GM19324 (cell line): ENCODE measurements at regions not wholly inside any gene's neighbourhood (a gene's known extent, or its start where the extent isn't known, plus 50 kb on each side); places are given as distances from the start of the nearest gene placed in this dataset.
"Not testable (repeated sequence)": the region's sequence is repeated elsewhere in the genome, so short reads cannot be mapped to it uniquely, and the experiment has no call there.

Experiments used
- ATAC-seq: cut with Tn5 transposase; IDR thresholded peaks from one replicate; pipeline ENCODE4 v1.9.1; 2021; ENCODE audit warnings: mild to moderate bottlenecking, moderate library complexity; ENCODE audit not compliant: unreplicated experiment, low FRiP score

- no peak for ATAC-seq
Measured at GRCh38 chr2:140178234-140178633, 1398.0 kb upstream of the NXPH2 start.

DNA sequence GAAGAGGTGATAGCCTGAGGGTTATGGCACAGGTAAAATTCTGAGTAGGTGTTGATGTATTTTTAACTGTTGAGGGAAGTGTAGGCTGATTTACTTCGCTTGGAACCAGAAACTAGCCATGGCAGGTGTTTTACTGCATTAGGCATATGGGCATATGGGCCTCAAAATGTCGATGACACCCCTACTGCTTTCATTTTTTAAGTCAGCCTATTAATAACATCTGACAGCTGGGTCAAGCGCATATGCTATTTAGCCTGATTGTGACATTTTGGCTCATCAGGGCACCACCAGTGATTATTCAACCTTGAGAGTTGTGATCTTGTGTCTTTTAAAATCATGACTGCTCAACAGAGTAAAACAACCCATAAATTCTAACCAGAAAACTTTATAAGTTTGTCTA, 1396.9 kb upstream of the NXPH2 start:
- no peak for ATAC-seq

DNA sequence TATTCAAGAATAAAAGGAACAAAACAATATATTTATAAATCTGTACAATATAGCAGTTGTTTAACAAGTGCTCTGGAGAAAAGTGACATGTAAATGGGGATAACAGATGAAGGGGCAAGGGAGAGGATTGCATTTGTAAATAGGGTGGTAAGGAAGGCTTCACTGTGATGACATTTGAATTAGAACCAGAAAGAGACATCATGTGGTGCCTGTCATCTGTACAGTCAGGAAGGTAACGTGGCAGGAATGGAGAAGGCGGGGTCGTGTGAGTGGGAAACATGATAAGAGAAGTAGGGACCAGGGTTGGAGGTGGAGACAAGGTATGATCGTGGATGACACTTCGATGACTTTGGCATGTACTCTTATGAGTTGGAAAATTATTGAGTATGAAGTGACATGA, 1393.6 kb upstream of the NXPH2 start:
- no peak for ATAC-seq

GRCh38 chr2:140164449-140164848, 1384.3 kb upstream of the NXPH2 start:
- no peak for ATAC-seq

DNA sequence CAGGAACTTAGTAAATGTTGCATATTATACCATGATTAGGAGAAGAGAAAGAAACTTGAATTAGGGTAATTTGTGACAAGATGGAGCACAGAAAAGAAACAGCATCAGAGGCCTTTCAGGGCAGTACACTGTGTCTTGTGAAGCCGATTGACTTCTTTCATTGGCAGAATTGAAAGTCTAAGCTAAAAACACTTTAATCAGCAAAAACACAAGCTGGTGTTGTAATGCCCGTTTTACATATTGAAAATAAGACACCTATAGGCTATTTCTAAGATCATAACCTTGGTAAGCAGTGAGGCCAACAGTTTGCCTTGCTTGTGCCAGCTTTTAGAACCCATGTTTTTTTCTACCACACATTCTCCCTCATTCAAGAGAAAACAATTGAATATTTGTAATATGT, 1378.1 kb upstream of the NXPH2 start:
- ATAC-seq, result no peak

- no peak for ATAC-seq
Measured at GRCh38 chr2:140157816-140158215, 1377.6 kb upstream of the NXPH2 start.

DNA sequence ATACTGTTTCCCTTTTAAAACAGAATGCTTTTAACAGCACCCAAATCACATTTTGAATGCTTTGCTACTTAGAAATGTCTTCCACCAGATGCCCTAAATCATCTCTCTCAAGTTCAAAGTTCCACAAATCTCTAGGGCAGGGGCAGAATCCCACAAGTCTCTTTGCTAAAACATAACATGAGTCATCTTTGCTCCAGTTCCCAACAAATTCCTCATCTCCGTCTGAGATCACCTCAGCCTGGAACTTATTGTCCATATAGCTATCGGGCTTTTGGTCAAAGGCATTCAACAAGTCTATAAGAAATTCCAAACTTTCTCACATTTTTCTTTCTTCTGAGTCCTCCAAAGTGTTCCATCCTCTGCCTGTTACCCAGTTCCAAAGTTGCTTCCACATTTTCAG, 1374.5 kb upstream of the NXPH2 start:
- no peak for ATAC-seq

- no peak for ATAC-seq
Measured at GRCh38 chr2:140154271-140154670, 1374.1 kb upstream of the NXPH2 start.

DNA sequence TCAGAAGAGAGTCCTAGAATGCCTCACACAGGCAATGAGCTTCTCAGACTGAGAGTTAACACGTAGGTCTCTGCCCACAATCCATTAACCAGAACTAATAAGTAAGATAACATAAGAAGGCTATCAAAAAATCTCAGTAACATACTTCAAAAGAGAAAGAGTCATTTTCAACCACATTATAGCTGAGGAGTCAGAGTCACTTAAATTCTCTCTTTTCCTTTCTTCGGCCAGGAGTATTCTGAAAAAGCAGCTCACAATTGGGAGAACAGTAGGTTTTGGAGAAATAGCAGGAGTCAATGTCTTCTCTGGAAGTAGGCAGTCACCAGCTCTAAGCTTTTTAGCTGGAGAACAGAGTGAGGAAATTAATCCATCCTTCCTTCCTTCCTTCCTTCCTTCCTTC, 1364.4 kb upstream of the NXPH2 start:
- no peak for ATAC-seq

DNA sequence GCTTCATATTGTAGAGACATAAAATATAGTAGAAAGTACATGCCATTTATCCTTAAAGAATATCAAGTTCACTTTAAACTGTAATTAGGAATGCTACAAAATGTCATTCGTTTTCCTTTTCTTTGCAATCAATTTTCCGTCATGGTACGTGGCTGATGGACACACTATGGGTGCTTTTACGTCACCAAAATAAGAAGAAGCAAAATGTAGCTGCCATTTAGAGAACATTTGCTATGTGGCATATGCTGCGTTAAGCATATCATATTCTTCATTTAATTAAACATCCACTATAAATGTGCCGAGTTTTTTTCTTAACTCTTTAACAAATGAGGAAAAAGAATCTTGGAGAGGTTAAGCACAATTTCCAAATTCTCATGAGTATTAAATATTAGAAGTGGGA, 1358.5 kb upstream of the NXPH2 start:
- ATAC-seq, result no peak

DNA sequence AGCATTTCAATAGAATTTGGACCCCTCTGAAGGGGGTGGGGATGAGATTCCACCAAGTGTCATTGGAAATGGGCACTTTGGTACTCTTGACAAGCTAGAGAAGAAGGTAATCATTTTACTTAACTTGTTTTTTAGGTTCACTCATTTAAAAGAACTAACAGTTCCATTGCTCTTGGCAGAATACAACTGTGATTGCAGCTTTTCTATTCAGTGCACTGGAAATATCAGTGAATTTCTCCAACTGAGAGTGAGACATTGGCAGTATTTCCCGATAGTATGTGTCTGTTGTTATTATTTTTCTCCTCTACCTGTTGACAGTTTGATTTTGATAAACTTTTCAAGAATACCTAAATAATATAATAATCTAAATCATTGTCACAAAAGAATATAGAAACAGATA, 1356.7 kb upstream of the NXPH2 start:
- ATAC-seq, result no peak

DNA sequence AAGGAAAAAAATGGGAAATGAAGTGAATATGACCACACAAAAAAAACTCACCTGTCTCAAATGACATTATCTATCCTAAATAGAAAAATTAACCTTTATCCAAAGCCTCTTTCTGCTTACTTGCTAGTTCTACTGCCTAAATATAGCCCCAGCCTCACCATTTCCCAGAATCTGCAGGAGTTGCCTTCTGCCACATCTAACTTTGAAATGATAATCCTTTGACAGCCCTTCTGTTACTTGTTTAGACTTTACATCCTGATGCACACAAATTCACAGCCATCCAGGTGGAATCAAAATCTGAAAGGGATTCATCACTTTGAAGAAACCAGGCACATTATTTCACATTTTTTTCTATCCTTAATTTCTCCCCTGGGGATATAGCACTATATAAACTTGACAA, 1356.2 kb upstream of the NXPH2 start:
- ATAC-seq, result no peak

DNA sequence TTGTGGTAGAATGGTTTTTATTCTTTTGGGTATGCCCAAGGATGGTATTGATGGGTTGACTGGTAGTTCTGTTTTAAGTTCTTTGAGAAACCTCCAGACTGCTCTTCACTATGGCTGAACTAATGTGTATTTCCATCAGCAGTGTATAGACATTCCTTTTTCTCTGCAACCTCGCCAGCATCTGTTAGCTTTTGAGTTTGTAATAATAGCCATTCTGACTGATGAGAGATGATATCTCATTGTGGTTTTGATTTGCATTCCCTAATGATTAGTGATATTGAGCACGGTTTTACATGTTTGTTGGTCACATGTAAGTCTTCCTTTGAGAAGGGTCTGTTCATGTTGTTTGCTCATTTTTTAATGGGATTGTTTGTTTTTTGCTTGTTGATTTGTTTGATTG, 1348.7 kb upstream of the NXPH2 start:
- no peak for ATAC-seq

- no peak for ATAC-seq
Measured at GRCh38 chr2:140122001-140122400, 1341.8 kb upstream of the NXPH2 start.

DNA sequence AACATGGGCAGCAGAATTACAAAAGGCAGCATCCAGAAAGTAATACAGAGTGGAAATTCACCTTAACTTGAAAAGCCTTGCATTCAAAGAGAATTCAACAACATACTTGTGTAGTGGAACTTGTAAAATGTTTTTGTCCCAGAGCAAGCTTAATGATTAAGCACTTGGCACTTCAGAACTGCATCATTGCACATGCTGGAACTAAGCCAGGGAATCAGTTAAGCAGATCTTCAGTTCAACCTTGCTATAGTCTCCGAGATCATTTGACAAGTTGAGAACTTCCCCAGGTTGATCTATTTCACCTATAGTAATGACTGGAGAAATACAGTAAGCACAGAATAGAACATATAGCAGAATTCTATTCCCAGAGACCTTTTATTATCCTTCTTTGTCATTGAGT, 1337.2 kb upstream of the NXPH2 start:
- no peak for ATAC-seq

DNA sequence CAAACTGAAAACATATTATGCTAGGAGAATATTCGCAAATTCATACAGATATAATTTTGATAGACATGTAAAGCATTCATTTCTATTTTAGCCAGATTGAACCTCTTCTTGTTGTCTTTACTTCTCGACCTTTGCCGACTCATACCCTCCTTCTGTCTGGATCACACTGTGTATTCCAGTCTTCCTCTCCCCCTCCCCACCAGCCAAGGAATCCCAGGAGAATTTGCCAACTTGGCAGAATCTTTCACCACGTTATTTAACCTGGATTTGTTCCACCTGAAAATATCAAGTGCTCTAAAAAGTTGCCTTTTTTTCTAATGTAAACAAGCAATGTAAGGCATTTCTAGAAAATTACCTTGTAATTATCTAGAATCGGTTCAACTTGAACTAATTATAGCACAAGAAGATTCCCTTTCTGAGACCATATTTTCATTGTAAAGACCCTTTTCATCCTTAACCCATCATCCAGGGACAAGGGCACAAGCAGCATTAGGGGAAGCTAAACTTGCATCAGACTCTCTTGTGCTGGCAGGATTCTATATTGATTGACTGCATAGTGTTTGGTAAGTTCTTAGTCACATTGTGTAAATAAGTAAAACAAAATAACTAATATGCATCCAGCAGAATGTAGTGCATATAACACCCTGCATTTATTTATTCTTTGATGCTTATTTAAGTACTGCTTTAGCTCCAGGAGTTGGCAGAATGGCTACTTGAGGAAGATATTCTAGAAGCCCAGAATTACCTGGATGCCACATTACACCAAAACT, 1328.7 kb upstream of the NXPH2 start:
- ATAC-seq, result no peak

DNA sequence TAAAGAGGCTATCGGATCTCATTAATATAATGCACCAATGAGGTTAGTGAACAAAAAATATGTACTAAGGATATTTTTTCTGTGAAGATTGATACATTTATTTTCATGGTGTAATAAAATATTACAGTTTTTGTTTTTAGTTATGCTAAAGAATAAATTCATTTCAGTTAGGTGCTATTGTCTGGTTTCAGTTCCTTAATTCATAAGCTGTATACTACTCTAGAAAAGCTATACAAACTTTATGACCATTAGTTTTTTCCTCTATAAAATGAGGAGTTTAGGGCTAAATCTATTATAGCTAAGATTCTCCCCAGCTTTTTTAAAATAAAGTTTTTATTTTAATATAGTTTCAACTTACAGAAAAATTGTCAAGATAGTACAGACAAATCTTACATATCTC, 1311.7 kb upstream of the NXPH2 start:
- no peak for ATAC-seq

DNA sequence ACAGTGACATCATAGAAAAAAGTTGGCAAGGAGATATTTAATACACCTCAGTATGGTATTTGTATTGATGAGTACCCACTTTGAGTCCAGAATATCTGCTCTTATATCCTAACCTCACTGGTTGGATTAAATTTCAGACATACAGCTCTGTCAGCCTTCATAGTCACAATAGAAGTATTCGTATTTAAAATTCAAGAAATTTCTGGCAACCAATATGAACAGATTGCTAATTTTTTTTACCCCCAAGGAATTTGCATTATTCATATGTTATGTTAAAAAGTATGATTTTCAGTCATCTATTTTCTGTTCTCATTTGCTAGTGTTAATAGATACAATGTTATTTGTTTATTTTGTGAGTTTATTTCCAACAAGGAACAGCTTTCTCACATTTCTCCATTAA, 1306.8 kb upstream of the NXPH2 start:
- ATAC-seq, result no peak

- ATAC-seq, result no peak
Measured at GRCh38 chr2:140085674-140086073, 1305.5 kb upstream of the NXPH2 start.

DNA sequence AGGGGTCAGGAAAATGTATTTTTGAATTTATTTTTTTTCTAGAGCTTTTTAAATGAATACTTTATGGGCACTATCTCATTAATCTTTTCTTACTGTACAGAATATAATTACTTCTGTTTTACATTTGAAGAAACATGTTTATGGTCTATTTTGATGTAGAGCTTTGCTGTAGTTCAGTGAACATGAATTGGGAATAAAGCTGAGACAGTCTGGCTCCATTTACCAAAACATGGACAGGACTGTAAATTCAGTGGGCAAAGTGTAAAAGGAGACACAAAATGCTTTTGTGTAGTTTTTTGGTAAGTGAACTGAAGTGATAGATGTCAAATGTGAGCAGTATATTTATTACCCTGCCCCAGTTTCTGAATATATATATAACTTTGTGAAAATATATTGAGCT, 1298.8 kb upstream of the NXPH2 start:
- ATAC-seq, result no peak

- ATAC-seq, result no peak
Measured at GRCh38 chr2:140076164-140076563, 1296.0 kb upstream of the NXPH2 start.

DNA sequence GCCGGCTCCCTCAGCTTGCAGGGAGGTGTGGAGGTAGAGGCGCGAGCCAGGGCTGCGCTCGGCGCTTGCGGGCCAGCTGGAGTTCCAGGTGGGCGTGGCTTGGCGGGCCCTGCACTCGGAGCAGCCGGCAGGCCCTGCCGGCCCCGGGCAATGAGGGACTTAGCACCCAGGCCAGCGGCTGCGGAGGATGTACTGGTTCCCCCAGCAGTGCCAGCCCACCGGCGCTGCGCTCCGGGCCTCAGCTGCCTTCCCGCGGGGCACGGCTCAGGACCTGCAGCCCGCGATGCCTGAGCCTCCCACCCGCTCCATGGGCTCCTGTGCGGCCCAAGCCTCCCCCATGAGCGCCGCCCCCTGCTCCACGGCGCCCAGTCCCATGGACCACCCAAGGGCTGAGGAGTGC, 1293.6 kb upstream of the NXPH2 start:
- ATAC-seq, result not testable (repeated sequence)

GRCh38 chr2:140067661-140068060, 1287.5 kb upstream of the NXPH2 start:
- ATAC-seq, result no peak
